BLaER1 (cell line): ENCODE measurements at regions not wholly inside any gene's neighbourhood (a gene's known extent, or its start where the extent isn't known, plus 50 kb on each side); places are given as distances from the start of the nearest gene placed in this dataset.
"Not testable (repeated sequence)": the region's sequence is repeated elsewhere in the genome, so short reads cannot be mapped to it uniquely, and the experiment has no call there.

Source experiments
- H3K27ac ChIP-seq: shearing (Covaris generic); formaldehyde crosslinking; 2 replicates; pipeline ENCODE4 v1.8.1; 2022
- H3K27me3 ChIP-seq: shearing (Covaris generic); formaldehyde crosslinking; 2 replicates; pipeline ENCODE4 v1.8.1; 2022
- H3K36me3 ChIP-seq: shearing (Covaris generic); formaldehyde crosslinking; 2 replicates; pipeline ENCODE4 v1.8.1; 2022
- H3K4me1 ChIP-seq: shearing (Covaris generic); formaldehyde crosslinking; 2 replicates; pipeline ENCODE4 v1.8.1; 2022
- H3K4me2 ChIP-seq: shearing (Covaris generic); formaldehyde crosslinking; 2 replicates; pipeline ENCODE4 v1.8.1; 2022
- H3K4me3 ChIP-seq: shearing (Covaris generic); formaldehyde crosslinking; 2 replicates; pipeline ENCODE4 v1.8.1; 2022
- H3K9ac ChIP-seq: shearing (Covaris generic); formaldehyde crosslinking; 2 replicates; pipeline ENCODE4 v1.8.1; 2022
- H3K9me3 ChIP-seq: shearing (Covaris generic); formaldehyde crosslinking; 2 replicates; pipeline ENCODE4 v1.8.1; 2022
- H4K20me1 ChIP-seq: shearing (Covaris generic); formaldehyde crosslinking; 2 replicates; pipeline ENCODE4 v1.8.1; 2022
- Cebpa-rat ChIP-seq: shearing (Covaris generic); IDR thresholded peaks from 2 replicates; pipeline ENCODE4 v1.8.1; 2022

GRCh38 chr4:169330811-169331210, 60.1 kb upstream of the SH3RF1 start:
- H3K27ac ChIP-seq = no peak overlapping the region
- TF ChIP-seq Cebpa-rat = no peak
- H3K4me1 ChIP-seq = peaks cover 7% of the 10 kb centered on the region
- H3K4me2 ChIP-seq = no peak overlapping the region
- no peak overlapping the region for H3K9ac ChIP-seq
- H4K20me1 ChIP-seq = no peaks in the 10 kb centered on the region
- no peaks in the 10 kb centered on the region for H3K27me3 ChIP-seq
- H3K36me3 ChIP-seq = no peaks in the 10 kb centered on the region
- no peak overlapping the region for H3K4me3 ChIP-seq
- H3K9me3 ChIP-seq = peaks cover 7% of the 10 kb centered on the region; the same call in 1 of the 2 replicates

GRCh38 chr4:169330095-169330494, 59.3 kb upstream of the SH3RF1 start:
- peaks cover 7% of the 10 kb centered on the region for H3K4me1 ChIP-seq
- no peak overlapping the region for H3K9ac ChIP-seq
- H3K36me3 ChIP-seq = no peaks in the 10 kb centered on the region
- H3K27ac ChIP-seq = no peak overlapping the region
- H3K4me3 ChIP-seq = no peak overlapping the region
- no peak for TF ChIP-seq Cebpa-rat
- no peaks in the 10 kb centered on the region for H3K27me3 ChIP-seq
- no peaks in the 10 kb centered on the region for H4K20me1 ChIP-seq
- H3K4me2 ChIP-seq = no peak overlapping the region
- H3K9me3 ChIP-seq = peaks cover 12% of the 10 kb centered on the region; the same call in 1 of the 2 replicates

GRCh38 chr4:169327951-169328350, 57.2 kb upstream of the SH3RF1 start:
- peaks cover 13% of the 10 kb centered on the region; the same call in 1 of the 2 replicates for H3K9me3 ChIP-seq
- H3K4me1 ChIP-seq = peaks cover 7% of the 10 kb centered on the region
- no peaks in the 10 kb centered on the region for H3K27me3 ChIP-seq
- H3K4me3 ChIP-seq = no peak overlapping the region
- H4K20me1 ChIP-seq = no peaks in the 10 kb centered on the region
- H3K9ac ChIP-seq = no peak overlapping the region
- H3K36me3 ChIP-seq = no peaks in the 10 kb centered on the region
- no peak for TF ChIP-seq Cebpa-rat
- H3K4me2 ChIP-seq = no peak overlapping the region
- H3K27ac ChIP-seq = no peak overlapping the region

- not testable (repeated sequence) for H3K36me3 ChIP-seq, H3K4me3 ChIP-seq
Observed at GRCh38 chr4:169323925-169324324, 53.2 kb upstream of the SH3RF1 start.

GRCh38 chr4:169322833-169323232, 52.1 kb upstream of the SH3RF1 start:
- not testable (repeated sequence) for H3K27me3 ChIP-seq, H3K27ac ChIP-seq, H3K4me2 ChIP-seq, H3K4me3 ChIP-seq, H4K20me1 ChIP-seq, H3K36me3 ChIP-seq, H3K9ac ChIP-seq, H3K9me3 ChIP-seq, H3K4me1 ChIP-seq

More at GRCh38 chr4:169323925-169324324, 53.2 kb upstream of the SH3RF1 start:
- not testable (repeated sequence) for H3K9me3 ChIP-seq, H4K20me1 ChIP-seq, H3K27ac ChIP-seq, H3K9ac ChIP-seq, H3K4me2 ChIP-seq, H3K4me1 ChIP-seq, H3K27me3 ChIP-seq
